NT2/D1 (cell line): ENCODE measurements at regions not wholly inside any gene's neighbourhood (a gene's known extent, or its start where the extent isn't known, plus 50 kb on each side); places are given as distances from the start of the nearest gene placed in this dataset.

Experiments used
- DNase-seq: peaks from one replicate; pipeline ENCODE4 v3.0.0-alpha.2; 2011; ENCODE audit warnings: low read depth, low spot score
- H3K27me3 ChIP-seq: 2 replicates; pipeline ENCODE4 v1.6.0; 2011; ENCODE audit warnings: mild to moderate bottlenecking; ENCODE audit not compliant: insufficient read length, insufficient read depth
- H3K36me3 ChIP-seq: 2 replicates; pipeline ENCODE4 v1.6.1; 2011; ENCODE audit warnings: mild to moderate bottlenecking, low read length, mixed read lengths; ENCODE audit not compliant: insufficient read depth, insufficient read length
- H3K4me1 ChIP-seq: 2 replicates; pipeline ENCODE4 v1.5.1; 2011; ENCODE audit not compliant: insufficient read depth, insufficient read length
- H3K4me3 ChIP-seq: 2 replicates; pipeline ENCODE4 v1.5.1; 2011; ENCODE audit warnings: low read depth; ENCODE audit not compliant: insufficient read length
- H3K9ac ChIP-seq: 2 replicates; pipeline ENCODE4 v1.6.0; 2011; ENCODE audit warnings: low read depth; ENCODE audit not compliant: insufficient read length
- H3K9me3 ChIP-seq: 2 replicates; pipeline ENCODE4 v1.5.1; 2011; ENCODE audit warnings: mild to moderate bottlenecking, low read length; ENCODE audit not compliant: insufficient read depth
- SUZ12 ChIP-seq: IDR thresholded peaks from 2 replicates; pipeline ENCODE4 v1.6.1; 2011; ENCODE audit not compliant: insufficient read length, insufficient read depth; ENCODE audit errors: extremely low read depth
- YY1 ChIP-seq: IDR thresholded peaks from 2 replicates; pipeline ENCODE4 v1.6.1; 2011; ENCODE audit not compliant: insufficient read length, insufficient read depth
- ZNF274 ChIP-seq: IDR thresholded peaks from 2 replicates; pipeline ENCODE4 v1.6.1; 2011; ENCODE audit warnings: mild to moderate bottlenecking, low read depth, low read length

- TF ChIP-seq ZNF274, result no peak
- Histone ChIP-seq H3K9me3 (peaks cover 4% of the 10 kb centered on the region; the same call in 1 of the 2 replicates), H3K9ac (no peak overlapping the region), H3K27me3 (no peaks in the 10 kb centered on the region), H3K4me3 (no peak overlapping the region), H3K4me1 (peaks cover 4% of the 10 kb centered on the region), H3K36me3 (no peaks in the 10 kb centered on the region)
- DNase-seq, result no peak
Observed at GRCh38 chr2:239897596-239898235, 127.4 kb downstream of the NDUFA10 start.

- Histone ChIP-seq H3K9ac (no peak overlapping the region), H3K27me3 (no peaks in the 10 kb centered on the region), H3K9me3 (peaks cover 4% of the 10 kb centered on the region; the same call in 1 of the 2 replicates), H3K4me3 (no peak overlapping the region), H3K36me3 (no peaks in the 10 kb centered on the region), H3K4me1 (peaks cover 4% of the 10 kb centered on the region)
- peak; percentile 42 for DNase-seq
- TF ChIP-seq ZNF274 (no peak), YY1 (no peak), SUZ12 (no peak)
Observed at GRCh38 chr2:239896075-239896474, 129.1 kb downstream of the NDUFA10 start.

- Histone ChIP-seq H3K27me3 (no peaks in the 10 kb centered on the region), H3K9ac (no peak overlapping the region)
- no peak for DNase-seq
Observed at GRCh38 chr2:239895669-239896068, 129.5 kb downstream of the NDUFA10 start.

DNA sequence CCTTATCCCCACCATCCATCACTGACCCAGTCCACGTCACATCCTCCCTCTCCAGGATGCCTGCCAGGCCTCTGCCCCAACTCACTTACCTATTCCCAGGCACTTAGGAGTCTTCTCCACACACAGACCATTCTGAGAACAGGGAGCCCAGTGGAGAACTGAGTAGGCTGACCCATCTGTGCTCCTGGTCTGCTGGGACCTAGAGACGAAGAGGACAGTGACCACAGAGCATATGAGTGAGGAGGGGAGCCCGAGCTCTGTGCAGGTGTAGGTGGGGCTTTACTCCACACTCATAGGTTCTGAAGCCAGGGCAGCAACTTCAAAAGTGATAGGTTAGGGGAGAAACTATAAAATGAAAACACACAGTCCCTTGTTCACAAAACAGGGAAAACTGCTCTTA is 130.0 kb downstream of the NDUFA10 start:
- no peak for TF ChIP-seq SUZ12
- no peak for TF ChIP-seq ZNF274
- no peak for TF ChIP-seq YY1
- Histone ChIP-seq H3K9me3 (peaks cover 4% of the 10 kb centered on the region; the same call in 1 of the 2 replicates), H3K27me3 (no peaks in the 10 kb centered on the region), H3K4me1 (peaks cover 4% of the 10 kb centered on the region), H3K36me3 (no peaks in the 10 kb centered on the region), H3K4me3 (no peak overlapping the region), H3K9ac (no peak overlapping the region)
- no peak for DNase-seq

More at GRCh38 chr2:239895669-239896068, 129.5 kb downstream of the NDUFA10 start:
- Histone ChIP-seq H3K9me3 (peaks cover 4% of the 10 kb centered on the region; the same call in 1 of the 2 replicates), H3K4me3 (no peak overlapping the region), H3K36me3 (no peaks in the 10 kb centered on the region), H3K4me1 (peaks cover 4% of the 10 kb centered on the region)
- TF ChIP-seq YY1, result no peak
- no peak for TF ChIP-seq SUZ12
- no peak for TF ChIP-seq ZNF274

- Histone ChIP-seq H3K9me3 (peaks cover 4% of the 10 kb centered on the region; the same call in 1 of the 2 replicates), H3K36me3 (no peaks in the 10 kb centered on the region), H3K4me3 (no peak overlapping the region), H3K9ac (no peak overlapping the region), H3K27me3 (no peaks in the 10 kb centered on the region), H3K4me1 (peaks cover 4% of the 10 kb centered on the region)
- DNase-seq, result no peak
- TF ChIP-seq ZNF274, result no peak
- TF ChIP-seq YY1, result no peak
- no peak for TF ChIP-seq SUZ12
Observed at GRCh38 chr2:239894276-239894675, 130.9 kb downstream of the NDUFA10 start.

DNA sequence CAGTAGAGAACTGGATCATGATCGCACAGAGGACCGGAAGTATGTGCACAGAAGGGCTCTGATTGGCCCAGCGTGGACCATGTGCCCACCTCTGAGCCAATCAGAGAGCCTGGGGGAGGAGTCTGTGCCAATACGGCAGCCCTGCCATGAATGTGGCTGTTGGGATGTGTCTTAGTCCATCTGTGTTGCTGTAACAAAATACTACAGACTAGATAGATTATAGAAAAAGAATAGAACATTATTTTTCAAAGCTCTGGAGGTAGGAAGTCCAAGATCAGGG is 132.0 kb downstream of the NDUFA10 start:
- TF ChIP-seq YY1 (no peak), ZNF274 (no peak), SUZ12 (no peak)
- Histone ChIP-seq H3K9me3 (peaks cover 4% of the 10 kb centered on the region; the same call in 1 of the 2 replicates), H3K4me3 (no peak overlapping the region), H3K27me3 (no peaks in the 10 kb centered on the region), H3K36me3 (no peaks in the 10 kb centered on the region), H3K9ac (no peak overlapping the region), H3K4me1 (peaks cover 4% of the 10 kb centered on the region)
- DNase-seq, result no peak

DNA sequence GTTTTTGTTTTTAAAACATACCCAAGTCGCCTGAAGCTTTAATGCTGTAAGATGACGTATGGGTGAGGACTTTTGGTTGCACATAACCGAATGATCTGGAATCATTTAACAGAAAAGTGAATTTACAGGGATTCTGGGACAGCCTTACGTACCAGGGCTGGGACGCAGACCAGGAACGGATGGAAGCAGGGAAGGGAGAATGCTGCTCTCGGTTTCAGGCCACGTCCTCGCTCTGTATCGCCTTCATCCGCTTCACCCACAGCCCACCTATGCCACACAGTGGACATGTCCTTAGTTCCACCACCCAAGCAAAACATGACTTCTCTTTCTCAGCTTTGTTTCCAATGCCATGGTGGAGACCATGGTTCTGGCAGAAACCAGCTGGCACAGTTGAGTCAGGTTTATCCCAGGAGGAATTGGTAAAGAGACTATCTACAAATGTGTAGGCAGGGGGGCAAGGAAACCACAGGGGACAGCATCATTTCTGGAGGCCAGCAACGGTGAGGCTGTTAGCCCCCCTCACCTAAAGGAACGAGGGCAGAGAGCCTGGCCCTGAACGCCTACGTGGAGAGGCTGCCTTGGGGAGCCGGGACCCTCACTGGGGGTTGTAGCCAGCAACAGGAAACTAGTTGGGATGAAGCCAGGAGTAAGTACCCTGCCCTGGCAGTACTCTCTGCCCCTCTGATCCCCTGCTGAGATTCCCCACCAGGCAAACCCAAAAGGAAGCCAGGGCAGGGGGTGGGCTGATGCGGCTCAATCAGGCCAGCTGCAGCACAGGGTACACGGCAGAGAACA is 132.5 kb downstream of the NDUFA10 start:
- H3K9ac ChIP-seq, result no peak overlapping the region

More for the DNA sequence above, 132.5 kb downstream of the NDUFA10 start:
- DNase-seq, result no peak
- H3K4me1 ChIP-seq, result peaks cover 2% of the 10 kb centered on the region
- TF ChIP-seq ZNF274, result no peak
- no peak for TF ChIP-seq SUZ12
- TF ChIP-seq YY1, result no peak
- H3K36me3 ChIP-seq, result no peaks in the 10 kb centered on the region
- no peaks in the 10 kb centered on the region for H3K27me3 ChIP-seq
- no peak overlapping the region for H3K4me3 ChIP-seq
- H3K9me3 ChIP-seq, result peaks cover 4% of the 10 kb centered on the region; the same call in 1 of the 2 replicates
